Right lobe of liver (tissue), 4 donors: ENCODE measurements at regions not wholly inside any gene's neighbourhood (a gene's known extent, or its start where the extent isn't known, plus 50 kb on each side); places are given as distances from the start of the nearest gene placed in this dataset.

Source experiments
- CTCF ChIP-seq, 4 donors: fragments of 200-600 bp in 3 of 4; fragments of 450-650 bp in 1 of 4; IDR thresholded peaks; one replicate each; pipeline versions ENCODE4 v1.5.1 to v1.8.0; 2016 to 2022; ENCODE audit warnings: antibody characterized with exemption in 4 of 4, mild to moderate bottlenecking in 2 of 4
- POLR2A ChIP-seq: fragments of 450-650 bp; IDR thresholded peaks from one replicate; pipeline ENCODE4 v1.6.1; 2017; ENCODE audit warnings: antibody characterized with exemption, mild to moderate bottlenecking
- donor health status: DM: no; HTN: no; CAD: no.
- donor health status: DM: no; HTN: no; CAD: no.
- donor health status: DM: no; HTN: yes; CAD: no.

- TF ChIP-seq CTCF (IDR thresholded peaks at IDR 0.05) (no peak), POLR2A (no peak)
Measured at GRCh38 chr2:230648356-230648755, 64.3 kb upstream of the CAB39 start.
